Psoas muscle (tissue), 7 donors: ENCODE measurements at regions not wholly inside any gene's neighbourhood (a gene's known extent, or its start where the extent isn't known, plus 50 kb on each side); places are given as distances from the start of the nearest gene placed in this dataset.

Source experiments
- ATAC-seq, 4 donors: fragments of 200-7000 bp; cut with Tn5 transposase; one replicate each; pipeline ENCODE4 v1.9.1; 2020; ENCODE audit warnings: moderate library complexity in 3 of 4, mild to moderate bottlenecking in 2 of 4
- DNase-seq, 2 donors: peaks; one replicate each; pipeline ENCODE4 v3.0.0-alpha.2; 2020
- H3K27ac ChIP-seq: fragments of 200-600 bp; one replicate; pipeline ENCODE4 v1.8.0; 2022
- H3K27me3 ChIP-seq, 3 donors: fragments of 200-600 bp in 1 of 3; one replicate each; pipeline versions ENCODE4 v1.6.1 to v1.8.0; 2013 to 2022; ENCODE audit warnings: low read length in 2 of 3, mild to moderate bottlenecking in 2 of 3, moderate library complexity in 1 of 3; ENCODE audit not compliant: insufficient read depth in 3 of 3
- H3K36me3 ChIP-seq, 2 donors: fragments of 200-600 bp in 1 of 2; one replicate each; pipeline versions ENCODE4 v1.6.1 to v1.8.0; 2013 to 2022; ENCODE audit warnings: low read depth in 1 of 2, mild to moderate bottlenecking in 1 of 2, moderate library complexity in 1 of 2; ENCODE audit not compliant: insufficient read depth in 1 of 2
- H3K4me1 ChIP-seq: fragments of 200-600 bp; one replicate; pipeline ENCODE4 v1.8.0; 2022
- H3K4me3 ChIP-seq: fragments of 200-600 bp; one replicate; pipeline ENCODE4 v1.8.0; 2022; ENCODE audit warnings: mild to moderate bottlenecking
- H3K9me3 ChIP-seq: fragments of 200-600 bp; one replicate; pipeline ENCODE4 v1.8.0; 2022
- CTCF ChIP-seq: fragments of 200-600 bp; IDR thresholded peaks from one replicate; pipeline ENCODE4 v1.8.0; 2022; ENCODE audit warnings: antibody characterized with exemption
- WGBS, 3 donors: extraction: QIAGEN DNeasy Blood & Tissue Kit; methylation state at CpG; one replicate each; pipeline versions ENCODE4 v1.1.6 to v1.1.7; 2013; 5-methylcytosine and 5-hydroxymethylcytosine counted together
- intact Hi-C, 2 donors: fragments of 100-400 bp; cut with DNase I; formaldehyde crosslinking; loops; one replicate each; pipeline versions ENCODE4 v1.11.0 to v1.14.2; 2022
- donor health status: healthy with polysubstance abuse.
- donor health status: DM: no; HTN: no; CAD: no; lungs with moderate emphysema.
- donor health status: Bipolar disorder and iron deficiency.
- donor health status: healthy.
- donor health status: DM: yes; HTN: yes; CAD: no.
- donor health status: DM: no; HTN: no; CAD: no.
- donor health status: DM: yes; HTN: yes; CAD: no.

GRCh38 chr5:173454361-173454735, 126.1 kb upstream of the STC2 start:
- H3K27ac ChIP-seq: peak overlapping the region; percentile 96
- intact Hi-C loops: loop anchor here (1.0 to 10.0 kb wide), 3 partner anchors 45 to 310 kb away; no protein-coding TSS in a partner anchor
- H3K9me3 ChIP-seq: no peaks in the 10 kb centered on the region
- TF ChIP-seq CTCF: no peak
- ATAC-seq: no peak
- no peak for DNase-seq
- 60 to 75% (median 61%) methylated on average over 4 of the region's 4 CpGs for WGBS, 3 donors
- H3K4me1 ChIP-seq: peaks cover 70% of the 10 kb centered on the region
- H3K27me3 ChIP-seq: no peaks in the 10 kb centered on the region
- H3K4me3 ChIP-seq: no peak overlapping the region
- H3K36me3 ChIP-seq: no peaks in the 10 kb centered on the region

GRCh38 chr5:173453167-173453566, 125.0 kb upstream of the STC2 start:
- no peak for DNase-seq
- TF ChIP-seq CTCF: no peak
- H3K9me3 ChIP-seq: no peaks in the 10 kb centered on the region
- H3K27ac ChIP-seq: peak overlapping the region; percentile 96
- no peak for ATAC-seq
- 87 to 88% (median 88%) methylated on average over 4 of the region's 4 CpGs for WGBS, 3 donors
- H3K4me3 ChIP-seq: no peak overlapping the region
- H3K4me1 ChIP-seq: peaks cover 63% of the 10 kb centered on the region
- H3K27me3 ChIP-seq: no peaks in the 10 kb centered on the region
- intact Hi-C loops: loop anchor here (5.0 to 10.0 kb wide), 2 partner anchors 119 to 312 kb away; no protein-coding TSS in a partner anchor
- no peaks in the 10 kb centered on the region for H3K36me3 ChIP-seq

DNA sequence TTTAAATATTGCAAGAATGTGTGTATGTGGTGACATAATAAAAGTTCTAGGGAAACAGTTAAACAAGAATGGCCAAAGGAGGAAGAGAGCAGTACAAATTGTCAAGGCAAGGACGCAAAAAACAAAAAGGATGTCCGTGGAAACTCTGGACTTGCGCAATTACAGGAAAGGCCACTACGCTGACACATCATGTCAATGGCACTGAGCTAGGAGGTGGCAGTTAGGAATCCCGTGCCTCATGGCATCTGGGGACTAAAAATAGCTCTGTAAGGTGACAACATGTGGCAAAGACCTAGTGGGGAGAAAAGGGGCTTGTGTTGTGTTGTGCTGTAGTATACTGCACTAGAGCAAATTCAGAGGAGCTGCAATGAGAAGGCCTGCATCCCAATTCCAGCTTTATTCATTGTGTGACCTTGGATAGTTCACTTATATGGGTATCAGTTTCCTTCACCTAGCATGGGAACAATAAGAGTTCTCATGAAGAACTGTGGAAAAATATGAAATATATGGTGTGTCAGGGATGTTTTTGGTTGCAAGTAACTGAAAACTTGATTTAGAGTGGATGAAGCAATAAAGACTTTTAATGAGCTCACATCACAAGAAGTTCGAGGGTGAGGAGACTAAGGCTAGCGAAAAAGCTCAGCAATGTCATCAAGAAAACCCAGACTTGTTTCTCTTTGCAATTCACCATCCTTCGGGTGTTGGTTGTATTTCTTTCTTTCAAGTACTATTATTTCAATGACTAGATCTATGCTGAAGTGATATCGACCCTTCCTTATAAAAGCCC, 124.1 kb upstream of the STC2 start:
- Histone ChIP-seq H3K27ac (peak overlapping the region; percentile 96), H3K36me3 (no peaks in the 10 kb centered on the region), H3K9me3 (no peaks in the 10 kb centered on the region), H3K4me3 (no peak overlapping the region), H3K4me1 (peaks cover 55% of the 10 kb centered on the region), H3K27me3 (no peaks in the 10 kb centered on the region)
- intact Hi-C loops: loop anchor here (5.0 to 10.0 kb wide), 2 partner anchors 120 to 312 kb away; no protein-coding TSS in a partner anchor
- peak; percentile 71 to 78 (median 76) for ATAC-seq
- no peak for TF ChIP-seq CTCF
- WGBS, 3 donors: 52 to 55% (median 53%) methylated on average over 9 of the region's 9 CpGs
- DNase-seq: peak; percentile 57 to 74

- H3K27me3 ChIP-seq: no peaks in the 10 kb centered on the region
- no peaks in the 10 kb centered on the region for H3K9me3 ChIP-seq
- TF ChIP-seq CTCF: no peak
- no peak overlapping the region for H3K4me3 ChIP-seq
- H3K36me3 ChIP-seq: no peaks in the 10 kb centered on the region
- H3K27ac ChIP-seq: peak overlapping the region; percentile 96
- no peak for DNase-seq
- intact Hi-C loops: loop anchor here (5.0 to 10.0 kb wide), 2 partner anchors 121 to 313 kb away; no protein-coding TSS in a partner anchor
- WGBS, 3 donors: 71 to 87% (median 71%) methylated on average over 2 of the region's 2 CpGs
- peaks cover 50% of the 10 kb centered on the region for H3K4me1 ChIP-seq
- ATAC-seq: no peak
Measured at GRCh38 chr5:173451651-173452050, 123.4 kb upstream of the STC2 start.
